NCI-H345 treated with DMSO at 0.1 percent for 48 hours (cell line): ENCODE measurements at regions not wholly inside any gene's neighbourhood (a gene's known extent, or its start where the extent isn't known, plus 50 kb on each side); places are given as distances from the start of the nearest gene placed in this dataset.
"Not testable (repeated sequence)": the region's sequence is repeated elsewhere in the genome, so short reads cannot be mapped to it uniquely, and the experiment has no call there.

Experiments used
- DNase-seq: peaks from one replicate; lab custom pipeline; 2025; ENCODE audit not compliant: unreplicated experiment; lab: John Stamatoyannopoulos, UW

DNA sequence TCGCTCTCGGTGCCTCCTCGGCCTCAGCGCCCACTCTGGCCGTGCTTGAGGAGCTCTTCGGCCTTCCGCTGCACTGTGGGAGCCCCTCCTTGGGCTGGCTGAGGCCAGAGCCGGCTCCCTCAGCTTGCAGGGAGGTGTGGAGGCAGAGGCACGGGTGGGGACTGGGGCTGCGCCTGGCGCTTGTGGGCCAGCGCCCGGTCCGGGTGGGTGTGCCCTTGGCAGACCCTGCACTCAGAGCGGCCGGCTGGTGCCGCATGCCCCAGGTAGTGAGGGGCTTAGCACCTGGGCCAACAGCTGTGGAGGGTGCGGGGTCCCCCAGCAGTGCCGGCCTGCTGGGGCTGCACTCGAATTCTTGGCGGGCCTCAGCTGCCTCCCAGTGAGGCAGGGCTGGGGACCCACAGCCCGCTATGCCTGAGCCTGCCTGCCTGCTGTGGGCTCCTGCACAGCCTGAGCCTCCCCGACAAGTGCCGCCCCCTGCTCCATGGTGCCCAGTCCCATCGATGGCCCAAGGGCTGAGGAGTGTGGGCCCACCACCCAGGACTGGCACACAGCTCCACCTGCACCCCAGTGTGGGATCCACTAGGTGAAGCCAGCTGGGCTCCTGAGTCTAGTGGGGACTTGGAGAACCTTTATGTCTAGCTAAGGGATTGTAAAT, 2085.2 kb upstream of the ACO1 start:
- DNase-seq = no peak

DNA sequence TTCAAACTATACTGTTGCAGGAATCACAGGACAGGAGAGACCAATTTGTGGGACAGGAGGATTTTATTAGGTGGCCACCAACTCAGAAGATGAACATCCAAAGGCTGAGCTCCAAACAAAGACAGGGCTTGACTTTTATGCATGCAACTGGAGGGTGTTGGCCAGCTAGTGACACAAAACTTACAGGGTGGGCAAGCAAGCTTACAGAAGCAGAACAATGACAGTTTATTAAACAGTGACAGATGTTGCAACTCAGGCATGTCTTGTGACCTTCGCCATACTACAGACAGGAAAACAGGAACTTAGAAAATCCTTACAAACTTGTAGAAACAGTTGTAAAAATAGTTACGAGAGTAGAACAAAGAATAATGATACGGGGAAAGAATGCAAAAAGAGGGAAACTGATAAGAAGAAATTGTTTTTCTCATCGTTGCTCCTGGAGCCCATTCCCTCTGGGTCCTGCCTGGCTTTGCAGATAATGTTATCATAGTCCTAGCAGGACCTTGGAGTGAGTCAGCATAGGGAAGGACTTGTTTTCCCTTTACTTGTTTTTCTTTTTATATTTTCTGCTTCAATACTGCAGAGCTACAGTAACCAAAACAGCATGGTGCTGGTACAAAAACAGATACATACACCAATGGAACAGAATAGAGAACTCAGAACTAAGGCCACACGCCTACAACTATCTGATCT, 2083.0 kb upstream of the ACO1 start:
- DNase-seq = no peak

DNA sequence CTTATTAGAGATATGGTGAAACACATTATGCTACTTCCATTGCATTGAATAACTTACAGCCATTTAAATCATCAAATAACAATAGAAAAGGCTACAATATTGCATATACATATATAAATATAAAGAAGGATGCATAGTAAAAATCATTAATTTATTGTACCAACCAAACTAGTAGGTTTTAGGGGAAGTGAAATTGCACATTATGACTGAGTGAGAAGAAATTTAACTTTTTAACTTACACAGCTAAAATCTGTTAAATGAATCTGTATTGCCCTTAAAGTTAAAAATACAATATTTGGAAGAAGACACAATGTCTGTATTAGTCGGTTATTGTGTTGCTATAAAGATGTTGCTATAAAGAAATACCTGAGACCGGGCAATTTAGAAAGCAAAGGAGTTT, 2073.7 kb upstream of the ACO1 start:
- no peak for DNase-seq

DNA sequence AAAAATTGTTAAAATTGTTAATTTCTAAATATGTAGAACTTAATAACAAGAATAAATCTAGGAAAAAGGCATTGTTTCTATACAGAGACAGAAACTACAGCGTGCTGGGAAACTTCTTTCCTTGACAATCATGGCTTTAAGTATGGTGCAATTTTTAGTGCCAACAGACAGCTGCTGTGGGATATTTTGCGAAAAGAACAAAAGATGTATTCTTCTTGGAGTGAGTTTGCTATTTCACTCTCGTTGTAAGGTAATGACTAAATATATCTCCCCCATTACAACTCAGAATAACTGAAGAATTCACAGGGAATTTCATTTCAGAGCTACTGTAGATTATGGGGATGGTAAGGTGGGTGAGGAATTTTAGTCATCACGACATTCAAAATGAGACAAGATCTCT, 2055.0 kb upstream of the ACO1 start:
- no peak for DNase-seq

DNA sequence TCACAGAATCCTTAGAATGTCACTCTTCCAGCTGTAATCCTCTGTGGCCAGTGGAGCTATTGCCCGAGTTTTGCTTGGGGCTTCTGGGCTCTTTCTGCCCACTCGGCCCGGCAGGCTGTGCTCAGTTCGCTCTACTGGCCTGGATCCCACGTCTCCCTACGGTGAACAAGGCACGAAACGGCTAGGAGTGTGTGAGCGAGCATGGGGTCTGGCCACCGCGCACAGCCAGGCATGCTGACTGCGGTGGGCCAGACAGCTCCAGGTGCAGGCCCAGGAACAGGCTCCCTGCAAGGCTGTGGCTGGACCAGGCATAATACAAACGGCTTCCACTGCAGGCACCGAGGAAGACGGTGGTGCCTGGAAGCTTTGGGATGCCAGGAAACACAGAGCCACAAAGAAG, 2035.5 kb upstream of the ACO1 start:
- DNase-seq = no peak

DNA sequence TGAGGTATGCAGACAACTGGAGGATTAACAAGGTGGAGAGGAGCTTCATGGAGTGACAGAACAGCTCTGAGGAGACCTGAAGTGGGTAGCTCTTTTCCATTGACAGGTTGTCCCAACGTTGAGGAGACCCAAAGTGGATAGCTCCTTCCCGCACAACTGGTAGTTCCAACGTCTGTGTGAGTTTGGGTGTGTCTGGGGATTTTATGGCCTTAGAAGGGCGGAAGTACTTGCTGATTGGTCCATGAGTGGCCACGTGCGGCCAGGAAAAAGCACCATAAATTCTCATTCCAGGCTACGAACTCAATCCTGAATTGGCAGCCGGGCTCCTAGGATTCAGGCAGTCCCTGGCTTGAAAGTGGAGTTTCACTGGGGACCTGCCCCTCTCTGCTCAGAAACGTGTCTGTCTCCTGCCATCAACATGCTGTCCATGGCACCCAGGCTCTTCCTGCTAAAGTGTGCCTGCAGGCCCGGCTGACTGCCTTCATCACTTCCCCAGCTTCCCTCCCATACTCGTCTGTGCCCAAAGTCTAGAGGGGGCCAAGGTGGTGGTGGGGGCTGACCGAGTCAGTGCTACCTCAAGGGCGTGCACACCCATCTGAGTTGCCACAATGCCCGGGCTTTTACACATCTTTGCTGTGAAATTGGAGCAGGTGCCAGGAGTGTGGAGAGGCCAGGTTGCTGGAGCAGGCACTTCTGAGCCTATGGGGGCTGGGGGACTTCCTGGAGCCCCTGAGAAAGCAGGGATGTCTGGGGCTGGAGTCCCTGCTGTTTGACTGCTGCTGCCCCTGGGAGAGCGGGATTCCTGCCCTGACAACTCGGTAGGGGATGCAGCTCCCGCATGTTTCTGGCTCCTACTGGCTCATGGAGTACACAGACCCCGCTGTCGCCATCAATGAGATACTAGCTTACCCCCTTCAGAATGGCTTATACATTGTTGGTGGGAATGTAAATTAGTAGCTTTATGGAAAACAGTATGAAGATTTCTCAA, 2034.6 kb upstream of the ACO1 start:
- no peak for DNase-seq

DNA sequence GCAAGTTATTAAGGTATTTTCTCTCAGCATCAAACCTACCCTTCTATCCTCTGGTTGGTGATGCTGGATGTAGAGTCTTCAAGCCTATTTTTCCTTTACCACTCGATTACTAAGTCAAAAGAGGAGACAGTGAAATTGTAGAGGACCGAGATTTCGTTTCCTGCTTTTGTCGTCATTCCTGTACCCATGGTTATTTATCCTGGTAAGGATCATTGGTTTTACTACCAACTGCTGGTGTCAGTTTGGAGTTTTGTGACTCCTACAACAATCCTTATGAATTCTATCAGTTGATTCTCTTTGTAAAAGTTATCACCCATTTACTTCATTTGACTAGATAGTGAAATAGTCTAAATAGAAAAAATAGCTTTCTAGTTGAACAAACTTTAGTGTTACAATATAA, 2028.2 kb upstream of the ACO1 start:
- no peak for DNase-seq

DNA sequence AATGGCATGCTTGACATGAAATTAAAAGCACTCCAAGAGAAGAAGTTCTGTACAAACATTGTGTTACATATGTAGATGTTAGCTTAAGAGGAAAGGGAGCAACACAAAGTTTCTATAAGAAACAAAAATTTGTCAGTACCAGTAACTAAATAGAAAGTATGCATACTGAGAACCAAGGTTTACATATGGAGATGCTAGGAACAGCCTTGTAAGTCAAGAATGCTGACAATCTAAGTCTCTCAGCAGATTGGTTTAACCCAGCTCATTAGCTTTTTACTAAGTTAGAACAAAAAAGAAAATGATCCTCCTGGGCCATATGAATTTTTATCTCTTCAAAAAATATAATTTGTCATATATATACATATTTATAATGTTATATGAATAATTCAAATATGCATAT, 2022.1 kb upstream of the ACO1 start:
- DNase-seq = no peak

DNA sequence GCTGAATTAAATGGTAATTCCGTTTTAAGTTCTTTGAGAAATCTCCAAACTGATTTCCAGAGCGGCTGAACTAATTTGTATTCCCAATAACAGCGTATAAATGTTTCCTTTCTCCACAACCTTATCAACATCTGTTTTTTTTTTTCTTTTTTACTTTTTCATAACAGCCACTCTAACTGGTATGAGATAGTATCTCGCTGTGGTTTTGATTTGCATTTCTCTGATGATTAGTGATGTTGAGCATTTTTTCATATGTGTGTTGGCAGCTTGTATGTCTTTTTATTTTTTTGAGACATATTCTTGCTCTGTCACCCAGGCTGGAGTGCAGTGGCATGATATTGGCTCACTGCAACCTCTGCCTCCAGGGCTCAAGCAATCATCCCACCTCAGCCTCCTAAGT, 2018.3 kb upstream of the ACO1 start:
- not testable (repeated sequence) for DNase-seq

DNA sequence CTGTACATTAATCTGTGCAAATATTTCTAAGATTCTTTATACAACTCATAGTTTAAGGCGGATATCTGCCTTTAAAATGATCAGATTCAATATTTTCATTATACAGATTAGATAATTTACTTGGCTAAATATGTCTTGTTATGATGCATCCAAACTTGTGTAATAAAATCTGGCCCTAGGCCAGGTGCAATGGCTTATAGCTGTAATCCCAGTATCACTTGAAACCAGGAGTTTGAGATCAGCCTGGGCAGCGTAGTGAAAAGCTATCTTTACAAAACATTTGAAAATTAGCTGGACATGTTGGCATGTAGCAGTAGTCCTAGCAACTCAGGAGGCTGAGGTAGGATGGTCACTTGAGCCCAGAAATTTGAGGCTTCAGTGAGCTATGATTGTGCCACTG, 2002.2 kb upstream of the ACO1 start:
- no peak for DNase-seq

DNA sequence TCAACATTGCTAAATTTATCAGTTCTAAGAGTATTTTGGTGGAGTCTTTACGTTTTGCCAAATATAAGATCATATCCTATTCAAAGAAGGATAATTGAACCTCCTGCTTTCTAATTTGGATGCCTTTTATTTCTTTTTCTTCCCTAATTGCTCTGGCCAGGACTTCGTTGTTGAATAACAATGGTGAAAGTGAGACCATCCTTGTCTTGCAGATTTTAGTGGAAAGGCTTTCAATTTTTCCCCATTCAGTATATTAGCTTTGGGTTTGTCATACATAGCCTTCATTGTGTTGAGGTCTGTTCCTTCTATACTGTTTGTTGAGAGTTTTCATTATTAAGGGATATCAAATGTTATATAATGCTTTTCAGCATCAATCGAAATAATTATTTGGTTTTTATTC, 1974.2 kb upstream of the ACO1 start:
- no peak for DNase-seq

DNA sequence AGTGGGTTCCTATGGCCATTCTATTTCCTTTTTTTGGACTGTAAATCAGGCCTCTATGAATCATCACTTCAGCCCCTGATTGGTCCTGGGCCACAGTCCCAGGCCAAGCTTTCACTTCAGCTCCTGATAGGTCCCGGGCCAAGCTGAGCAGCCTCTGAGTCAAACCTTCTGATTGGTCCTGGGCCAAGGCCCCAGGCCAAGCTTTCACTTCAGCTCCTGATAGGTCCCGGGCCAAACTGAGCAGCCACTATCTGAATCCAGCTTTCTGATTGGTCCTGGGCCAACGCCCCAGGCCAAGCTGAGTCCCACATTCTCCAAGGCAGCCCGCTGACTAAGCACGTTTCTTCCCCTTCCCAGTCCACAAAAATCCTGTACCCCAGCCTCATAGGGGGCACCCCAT, 1972.9 kb upstream of the ACO1 start:
- no peak for DNase-seq

DNA sequence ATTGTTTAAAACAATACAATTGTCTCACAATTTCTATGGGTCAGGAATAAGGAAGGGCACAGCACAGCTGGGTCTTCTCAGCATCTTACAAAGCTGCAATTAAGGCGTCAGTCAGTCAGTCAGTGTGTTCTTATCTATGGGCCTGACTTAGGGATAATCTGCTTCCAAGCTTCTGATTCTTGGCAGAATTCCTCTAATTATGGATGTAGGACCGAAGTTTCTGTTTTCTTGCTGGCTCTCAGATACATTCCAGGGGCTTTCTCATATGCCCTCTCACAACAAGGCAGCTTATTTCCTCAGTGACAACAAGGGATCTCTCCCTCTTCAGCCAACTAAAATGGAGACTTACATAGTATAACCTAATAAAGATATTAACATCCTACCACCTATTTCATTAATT, 1925.3 kb upstream of the ACO1 start:
- no peak for DNase-seq

DNA sequence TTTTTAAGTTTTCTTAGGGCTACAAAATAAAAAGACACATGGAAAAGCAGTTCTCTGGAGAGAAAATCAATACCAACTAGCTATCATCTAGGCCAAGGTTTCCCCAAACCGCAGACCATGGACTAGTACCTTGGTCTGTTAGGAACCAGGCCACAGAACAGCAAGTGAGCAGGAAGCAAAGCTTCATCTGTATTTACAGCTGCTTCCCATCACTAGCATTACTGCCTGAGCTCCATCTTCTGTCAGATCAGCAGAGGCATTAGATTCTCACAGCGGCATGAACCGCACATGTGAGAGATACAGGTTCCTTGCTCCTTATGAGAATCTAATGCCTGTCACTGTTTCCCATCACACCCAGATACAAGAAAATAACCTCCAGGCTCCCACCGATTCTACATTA, 1907.6 kb upstream of the ACO1 start:
- DNase-seq = no peak

DNA sequence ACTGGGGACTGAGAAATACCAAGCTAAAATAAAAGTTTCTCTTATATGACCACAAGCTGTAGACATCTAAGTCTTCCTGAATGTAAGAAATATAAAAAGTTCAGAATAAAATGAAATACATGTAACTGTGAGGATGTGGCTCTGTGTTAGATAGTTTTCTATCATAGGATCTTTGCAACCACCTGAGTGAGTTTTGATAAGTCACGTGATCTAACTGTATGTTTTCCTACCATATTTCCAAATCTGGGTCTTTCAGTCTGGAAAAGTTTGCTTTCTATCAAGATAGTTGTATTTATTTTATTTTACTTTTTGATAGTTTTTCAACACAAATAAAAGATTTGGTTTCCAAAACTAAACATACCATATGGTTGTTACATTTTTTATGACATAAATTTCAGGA, 1905.8 kb upstream of the ACO1 start:
- no peak for DNase-seq

DNA sequence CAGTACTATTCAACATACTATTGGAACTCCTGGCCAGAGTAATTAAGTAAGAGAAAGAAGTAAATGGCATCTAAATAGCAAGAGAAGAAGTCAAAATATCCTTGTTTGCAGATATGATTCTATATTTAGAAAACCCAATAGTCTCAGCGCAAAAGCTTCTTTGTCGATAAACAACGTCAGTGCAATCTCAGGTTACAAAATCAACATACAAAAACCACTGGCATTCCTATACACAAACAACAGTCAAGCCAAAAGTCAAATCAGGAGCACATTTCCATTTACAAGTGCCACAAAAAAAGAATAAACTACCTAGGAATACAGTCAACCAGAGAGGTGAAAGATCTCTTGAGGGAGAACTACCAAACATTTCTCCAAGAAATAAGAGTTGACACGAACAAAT, 1901.9 kb upstream of the ACO1 start:
- DNase-seq = no peak

DNA sequence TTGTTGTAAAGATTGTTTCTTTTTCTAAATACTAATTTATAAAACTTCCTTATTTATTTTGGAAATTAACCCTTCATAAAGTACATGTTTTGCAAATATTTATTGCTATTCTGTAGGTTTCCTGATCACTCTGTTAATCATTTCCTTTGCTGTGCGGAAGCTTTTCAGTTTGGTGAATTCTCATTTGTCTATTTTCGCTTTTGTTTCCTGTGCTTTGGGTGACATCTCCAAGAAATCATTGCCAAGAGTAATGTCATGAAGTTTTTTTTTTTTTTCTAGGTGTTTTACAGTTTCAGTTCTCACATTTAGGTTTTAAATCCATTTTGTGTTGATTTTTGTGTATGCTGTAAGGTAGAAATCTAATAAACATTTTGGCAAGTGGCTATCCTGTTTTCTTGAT, 1899.8 kb upstream of the ACO1 start:
- no peak for DNase-seq

DNA sequence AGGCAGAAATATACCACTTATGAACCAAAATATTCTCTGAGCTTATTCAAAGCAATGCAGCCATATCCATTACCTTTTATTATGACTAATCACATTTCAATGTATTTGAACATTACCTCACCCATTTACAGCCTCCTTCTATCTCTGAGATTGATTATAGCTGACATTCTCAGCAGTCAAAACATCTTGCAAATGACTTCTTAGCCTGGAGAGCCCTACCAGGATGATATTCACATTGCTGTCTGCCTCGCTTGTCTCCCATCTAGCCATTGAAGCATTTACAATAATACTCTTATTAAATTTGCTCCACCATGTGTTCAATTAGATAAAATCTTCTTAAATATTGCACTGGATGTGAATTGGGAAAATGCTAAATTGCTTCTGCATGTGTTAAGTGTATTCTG, 1879.9 kb upstream of the ACO1 start:
- no peak for DNase-seq

DNA sequence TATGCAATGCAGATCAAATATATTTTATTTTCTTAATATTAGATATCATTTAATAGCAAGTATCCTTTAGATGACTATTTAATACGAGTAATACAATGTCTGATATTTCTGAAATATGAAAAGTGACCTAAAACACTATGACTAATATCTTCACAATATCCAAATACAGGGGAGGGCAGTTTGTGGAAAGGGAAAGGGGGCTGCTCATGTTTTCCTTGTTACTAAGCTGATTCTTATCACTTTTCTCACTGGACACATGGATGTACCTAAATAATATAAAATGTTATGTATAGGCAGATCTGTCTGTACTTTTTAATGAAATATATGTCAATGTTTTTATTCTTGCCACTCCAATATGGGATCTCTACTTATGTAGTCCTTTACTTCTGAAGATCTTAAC, 1879.1 kb upstream of the ACO1 start:
- DNase-seq = no peak

DNA sequence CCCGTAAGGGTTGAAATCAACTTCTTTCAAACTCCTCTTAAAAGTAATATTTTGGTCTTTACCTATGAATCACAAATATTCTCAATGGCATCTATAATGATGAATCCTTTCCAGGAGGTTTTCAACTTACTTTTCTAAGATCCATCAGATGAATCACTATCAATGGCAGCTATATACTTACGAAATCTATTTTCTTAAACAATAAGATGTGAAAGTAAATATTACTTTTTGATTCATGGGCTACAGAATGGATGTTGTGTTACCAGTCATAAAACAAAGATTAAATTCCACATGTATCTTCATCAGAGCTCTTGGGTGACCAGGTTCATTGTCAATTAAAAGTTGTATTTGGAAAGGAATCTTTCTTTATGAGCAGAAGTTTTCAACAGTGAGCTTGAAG, 1877.7 kb upstream of the ACO1 start:
- no peak for DNase-seq

DNA sequence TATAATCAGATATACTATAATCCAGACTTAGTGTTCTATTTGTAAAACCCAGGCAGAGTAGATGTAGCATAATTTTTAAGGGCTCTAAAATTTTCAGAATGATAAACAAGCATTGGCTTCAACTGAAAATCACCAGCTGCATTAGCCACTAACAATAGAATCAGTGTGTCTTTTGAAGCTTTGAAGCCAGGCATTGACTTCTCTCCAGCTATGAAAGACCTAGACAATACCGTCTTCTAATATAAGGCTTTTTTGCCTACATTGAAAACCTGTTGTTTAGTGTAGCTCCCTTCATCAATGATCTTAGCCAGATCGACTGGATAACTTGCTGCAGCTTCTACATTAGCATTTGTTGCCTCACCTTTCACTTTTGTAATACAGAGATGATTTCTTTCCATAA, 1877.3 kb upstream of the ACO1 start:
- no peak for DNase-seq

DNA sequence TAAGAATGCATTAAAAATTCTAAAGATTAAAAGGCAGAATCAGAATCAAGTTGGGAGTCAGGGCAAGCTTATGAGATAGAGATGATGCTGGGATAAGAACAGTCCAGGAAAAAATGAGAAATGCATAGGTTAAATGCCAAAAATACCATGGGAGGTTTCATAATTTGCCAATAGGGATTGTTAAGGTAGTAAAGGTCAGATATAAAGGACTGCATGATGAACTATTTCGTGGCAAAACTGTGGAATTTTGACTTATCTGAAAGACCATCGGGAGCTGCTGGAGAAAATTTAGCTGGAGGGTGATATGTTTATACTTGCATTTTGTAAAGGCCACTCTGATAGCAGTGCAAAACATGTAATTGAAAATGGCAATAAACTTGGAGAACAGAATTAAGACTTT, 1872.8 kb upstream of the ACO1 start:
- no peak for DNase-seq
